Caco-2 (cell line): ENCODE measurements at regions not wholly inside any gene's neighbourhood (a gene's known extent, or its start where the extent isn't known, plus 50 kb on each side); places are given as distances from the start of the nearest gene placed in this dataset.

Source experiments
- BruUV-seq: library from RNA; stranded (reverse); fragments of 400-500 nt; replicated peaks from 2 replicates; lab custom pipeline; 2021; lab: Mats Ljungman, UMichigan
- CTCF ChIA-PET: fragments of 300-600 bp; sonication (Branson Sonifier 250); formaldehyde crosslinking; loops from one replicate; lab custom pipeline; 2022; ENCODE audit warnings: antibody characterized with exemption; lab: Charles Lee
- POLR2A ChIA-PET: fragments of 300-600 bp; sonication (Branson Sonifier 250); formaldehyde crosslinking; loops from one replicate; lab custom pipeline; 2022; ENCODE audit warnings: antibody characterized with exemption; lab: Charles Lee
- DNase-seq, 2 experiments: peaks; one replicate each; pipeline versions ENCODE4 v3.0.0 to v3.0.0-alpha.2; 2020 to 2022
- H3K27me3 ChIP-seq: replicated peaks from 2 replicates; pipeline ENCODE4 v1.6.0; 2011; ENCODE audit warnings: low read length; ENCODE audit not compliant: control insufficient read depth, insufficient read depth
- H3K36me3 ChIP-seq: 2 replicates; pipeline ENCODE4 v1.5.1; 2011; ENCODE audit warnings: low read length; ENCODE audit not compliant: control insufficient read depth, insufficient read depth
- H3K4me1 ChIP-seq: fragments of 250-450 bp; sonication (Bioruptor Pico); 2 replicates; pipeline ENCODE4 v1.5.1; 2020; ENCODE audit warnings: mild to moderate bottlenecking
- H3K4me3 ChIP-seq: 2 replicates; pipeline ENCODE4 v1.5.1; 2011; ENCODE audit warnings: low read depth, mild to moderate bottlenecking, control low read depth, low read length
- H3K9me3 ChIP-seq: fragments of 250-450 bp; sonication (Bioruptor Pico); 2 replicates; pipeline ENCODE4 v1.5.1; 2020; ENCODE audit warnings: mild to moderate bottlenecking, moderate library complexity
- H3K27ac Mint-ChIP-seq: one replicate; pipeline ENCODE4 v1.8.0; 2022; ENCODE audit warnings: mixed read lengths; ENCODE audit not compliant: unreplicated experiment
- H3K27me3 Mint-ChIP-seq: one replicate; pipeline ENCODE4 v1.8.0; 2022; ENCODE audit warnings: mixed read lengths; ENCODE audit not compliant: insufficient read depth, unreplicated experiment
- H3K36me3 Mint-ChIP-seq: one replicate; pipeline ENCODE4 v1.8.0; 2022; ENCODE audit warnings: mild to moderate bottlenecking, mixed read lengths; ENCODE audit not compliant: insufficient read depth, unreplicated experiment
- H3K4me1 Mint-ChIP-seq: one replicate; pipeline ENCODE4 v1.8.0; 2022; ENCODE audit warnings: low read depth, mixed read lengths; ENCODE audit not compliant: unreplicated experiment
- H3K4me3 Mint-ChIP-seq: one replicate; pipeline ENCODE4 v1.8.0; 2022; ENCODE audit warnings: mild to moderate bottlenecking, moderate library complexity, mixed read lengths; ENCODE audit not compliant: unreplicated experiment
- H3K9me3 Mint-ChIP-seq: one replicate; pipeline ENCODE4 v1.8.0; 2022; ENCODE audit warnings: mixed read lengths; ENCODE audit not compliant: unreplicated experiment
- CTCF ChIP-seq, 2 experiments: fragments of 200-600 bp in 1 of 2; IDR thresholded peaks; 1 replicate in 1 of 2; 2 replicates in 1 of 2; pipeline versions ENCODE4 v1.5.1 to v1.8.0; 2011 to 2022; ENCODE audit warnings: antibody characterized with exemption in 1 of 2, control low read depth in 1 of 2, inconsistent platforms in 1 of 2, low read depth in 1 of 2, low read length in 1 of 2, mild to moderate bottlenecking in 1 of 2, moderate library complexity in 1 of 2; ENCODE audit not compliant: insufficient read depth in 1 of 2, severe bottlenecking in 1 of 2, unreplicated experiment in 1 of 2
- intact Hi-C: fragments of 100-400 bp; cut with micrococcal nuclease; formaldehyde crosslinking; loops from one replicate; pipeline ENCODE4 v1.10.0; 2022; ENCODE audit not compliant: unreplicated experiment

DNA sequence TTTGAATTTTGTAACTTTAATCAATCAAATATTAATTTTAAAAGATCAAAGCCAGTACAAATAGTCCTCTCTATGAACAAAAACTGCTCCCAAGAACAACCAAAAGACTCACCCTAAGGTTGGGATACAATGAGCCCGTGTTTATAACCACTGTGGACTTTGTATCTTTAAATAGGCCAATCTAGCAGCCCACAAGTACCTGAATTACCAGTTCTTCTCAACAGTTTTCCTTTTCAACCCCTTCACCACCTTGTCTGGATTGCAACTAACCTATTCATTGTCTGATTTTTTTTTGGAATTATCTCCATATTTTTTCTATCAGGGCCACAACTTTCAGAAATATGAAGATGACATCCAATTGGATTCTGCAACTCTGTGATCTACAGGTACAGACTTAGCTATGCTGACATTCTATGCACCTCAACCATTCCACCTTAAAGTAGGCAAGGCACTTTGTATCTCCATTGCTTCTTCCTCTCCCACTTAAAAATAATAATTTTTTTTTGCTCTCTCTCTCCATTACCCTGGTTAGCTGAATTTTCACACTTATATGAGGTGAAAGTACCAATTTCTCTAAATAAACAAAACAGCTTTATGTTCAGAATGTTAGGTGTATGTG lies 81.9 kb upstream of the MAPRE2 start:
- Mint-ChIP-seq H3K9me3 (no peaks in the 10 kb centered on the region), H3K27ac (peak overlapping the region; percentile 86), H3K4me1 (peaks cover 20% of the 10 kb centered on the region), H3K4me3 (peak overlapping the region; percentile 60), H3K27me3 (no peaks in the 10 kb centered on the region), H3K36me3 (no peaks in the 10 kb centered on the region)
- BruUV-seq = TSS peak; percentile 84
- H3K4me3 ChIP-seq = peak overlapping the region; percentile 27
- no peaks in the 10 kb centered on the region for H3K27me3 ChIP-seq
- no peak for TF ChIP-seq CTCF (IDR thresholded peaks at IDR 0.05; ENCODE audit: insufficient read depth in 1 of 2, low read depth in 1 of 2, low read length in 1 of 2, severe bottlenecking in 1 of 2, unreplicated experiment in 1 of 2)
- intact Hi-C loops = loop anchor here (1.0 to 5.0 kb wide), 2 partner anchors 20 to 47 kb away; no protein-coding TSS in a partner anchor
- no peaks in the 10 kb centered on the region for H3K36me3 ChIP-seq
- POLR2A ChIA-PET = no interaction called here
- peaks cover 27% of the 10 kb centered on the region for H3K4me1 ChIP-seq
- no peaks in the 10 kb centered on the region for H3K9me3 ChIP-seq
- CTCF ChIA-PET = no interaction called here
- DNase-seq = peak in 1 of 2 experiments; percentile 45

GRCh38 chr18:34959989-34960388 lies 81.2 kb upstream of the MAPRE2 start:
- peak overlapping the region; percentile 86 for H3K27ac Mint-ChIP-seq

DNA sequence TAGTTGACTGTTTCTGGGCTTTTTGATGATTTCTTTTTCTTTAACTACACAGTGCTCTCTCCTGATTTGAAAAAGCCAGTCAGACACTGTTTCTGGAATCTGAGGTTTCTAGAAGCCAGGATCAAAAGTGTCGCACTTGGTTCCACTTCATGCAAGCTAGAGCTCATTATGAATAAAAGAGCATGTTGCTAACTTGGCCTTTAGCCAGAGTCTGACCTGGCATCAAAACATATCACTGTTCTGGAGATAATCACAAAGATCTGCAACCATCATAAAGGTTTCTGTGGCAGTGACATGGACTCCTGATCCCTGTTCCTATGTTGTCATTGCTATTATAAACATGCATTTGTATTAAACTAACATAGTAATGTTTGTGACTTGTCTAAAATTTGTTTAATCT lies 76.1 kb upstream of the MAPRE2 start:
- Histone ChIP-seq H3K9me3 (no peaks in the 10 kb centered on the region), H3K27me3 (no peaks in the 10 kb centered on the region), H3K4me3 (no peak overlapping the region), H3K4me1 (peaks cover 3% of the 10 kb centered on the region; the same call in 1 of the 2 replicates), H3K36me3 (no peaks in the 10 kb centered on the region)
- ChIA-PET POLR2A (no interaction called here), CTCF (no interaction called here)
- no TSS peak for BruUV-seq
- Mint-ChIP-seq H3K9me3 (no peaks in the 10 kb centered on the region), H3K27me3 (no peaks in the 10 kb centered on the region), H3K27ac (no peak overlapping the region), H3K4me1 (peaks cover 3% of the 10 kb centered on the region), H3K4me3 (no peak overlapping the region), H3K36me3 (no peaks in the 10 kb centered on the region)
- DNase-seq = no peak
- intact Hi-C loops = no loop called here
- no peak for TF ChIP-seq CTCF (IDR thresholded peaks at IDR 0.05; ENCODE audit: insufficient read depth in 1 of 2, low read depth in 1 of 2, low read length in 1 of 2, severe bottlenecking in 1 of 2, unreplicated experiment in 1 of 2)

More at GRCh38 chr18:34959989-34960388, 81.2 kb upstream of the MAPRE2 start:
- peaks cover 20% of the 10 kb centered on the region for H3K4me1 Mint-ChIP-seq
- ChIA-PET POLR2A (no interaction called here), CTCF (no interaction called here)
- H3K9me3 Mint-ChIP-seq = no peaks in the 10 kb centered on the region
- no peak for DNase-seq
- no peaks in the 10 kb centered on the region for H3K9me3 ChIP-seq
- H3K27me3 ChIP-seq = no peaks in the 10 kb centered on the region
- peaks cover 27% of the 10 kb centered on the region for H3K4me1 ChIP-seq
- peak overlapping the region; percentile 10; the same call in 1 of the 2 replicates for H3K4me3 ChIP-seq
- no peaks in the 10 kb centered on the region for H3K36me3 Mint-ChIP-seq
- H3K4me3 Mint-ChIP-seq = peak overlapping the region; percentile 60
- no peaks in the 10 kb centered on the region for H3K36me3 ChIP-seq
- TF ChIP-seq CTCF (IDR thresholded peaks at IDR 0.05; ENCODE audit: insufficient read depth in 1 of 2, low read depth in 1 of 2, low read length in 1 of 2, severe bottlenecking in 1 of 2, unreplicated experiment in 1 of 2) = no peak
- intact Hi-C loops = loop anchor here (1.0 to 5.0 kb wide), 2 partner anchors 19 to 48 kb away; no protein-coding TSS in a partner anchor
- no TSS peak for BruUV-seq
- H3K27me3 Mint-ChIP-seq = no peaks in the 10 kb centered on the region
